OCI-LY7 (cell line): ENCODE measurements at regions not wholly inside any gene's neighbourhood (a gene's known extent, or its start where the extent isn't known, plus 50 kb on each side); places are given as distances from the start of the nearest gene placed in this dataset.

Source experiments
- CTCF ChIP-seq: fragments of 200-600 bp; sonication (generic); conservative IDR thresholded peaks from 2 replicates; pipeline ENCODE4 v1.5.1; 2014; ENCODE audit warnings: mild to moderate bottlenecking, antibody characterized with exemption, low read length, moderate library complexity, mixed read lengths
- EZH2phosphoT487 ChIP-seq: fragments of 200-600 bp; sonication (generic); IDR thresholded peaks from 2 replicates; pipeline ENCODE4 v1.6.1; 2018; ENCODE audit warnings: low read depth, borderline replicate concordance, mild to moderate bottlenecking, mixed run types, antibody characterized with exemption, low read length, moderate library complexity, mixed read lengths

DNA sequence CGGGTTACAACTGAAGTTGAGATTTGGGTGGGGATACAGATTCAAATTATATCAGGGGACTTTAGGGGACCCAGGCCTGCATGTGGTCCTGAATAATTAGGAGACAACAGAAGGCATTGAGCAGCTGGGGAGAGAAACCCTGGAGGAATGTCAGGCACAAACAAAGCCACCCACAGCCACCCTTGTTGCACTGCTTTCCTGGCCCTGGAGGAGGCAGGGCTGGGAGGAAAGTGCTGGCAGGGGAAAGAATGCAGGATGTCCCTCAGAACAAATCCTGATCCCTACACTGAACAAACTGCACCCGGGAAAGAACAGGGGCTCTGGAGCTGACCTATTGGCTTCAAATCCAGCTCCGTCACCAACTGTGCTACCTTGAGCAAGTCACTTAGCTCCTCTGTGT, 214.1 kb upstream of the ATP6AP2 start:
- TF ChIP-seq CTCF (no peak), EZH2phosphoT487 (no peak)
